GM06990 (cell line): ENCODE measurements at regions not wholly inside any gene's neighbourhood (a gene's known extent, or its start where the extent isn't known, plus 50 kb on each side); places are given as distances from the start of the nearest gene placed in this dataset.

Source experiments
- DNase-seq: peaks from one replicate; pipeline ENCODE4 v3.0.0-alpha.2; 2011; ENCODE audit not compliant: insufficient read length; ENCODE audit errors: extremely low read depth
- H3K27me3 ChIP-seq: replicated peaks from 2 replicates; pipeline ENCODE4 v1.6.0; 2011; ENCODE audit warnings: low read length; ENCODE audit not compliant: control insufficient read depth, insufficient read depth
- H3K36me3 ChIP-seq: 2 replicates; pipeline ENCODE4 v1.5.1; 2011; ENCODE audit warnings: low read length; ENCODE audit not compliant: control insufficient read depth, insufficient read depth
- H3K4me3 ChIP-seq: replicated peaks from 2 replicates; pipeline ENCODE4 v1.5.1; 2011; ENCODE audit warnings: low read depth, mild to moderate bottlenecking, control low read depth, low read length
- TF ChIP-seq, protein P1 (sequence below): IDR thresholded peaks from 2 replicates; pipeline ENCODE4 v1.5.1; 2011; ENCODE audit warnings: low read length, control low read depth, mild to moderate bottlenecking, inconsistent platforms; ENCODE audit not compliant: insufficient read depth, poor library complexity, severe bottlenecking

DNA sequence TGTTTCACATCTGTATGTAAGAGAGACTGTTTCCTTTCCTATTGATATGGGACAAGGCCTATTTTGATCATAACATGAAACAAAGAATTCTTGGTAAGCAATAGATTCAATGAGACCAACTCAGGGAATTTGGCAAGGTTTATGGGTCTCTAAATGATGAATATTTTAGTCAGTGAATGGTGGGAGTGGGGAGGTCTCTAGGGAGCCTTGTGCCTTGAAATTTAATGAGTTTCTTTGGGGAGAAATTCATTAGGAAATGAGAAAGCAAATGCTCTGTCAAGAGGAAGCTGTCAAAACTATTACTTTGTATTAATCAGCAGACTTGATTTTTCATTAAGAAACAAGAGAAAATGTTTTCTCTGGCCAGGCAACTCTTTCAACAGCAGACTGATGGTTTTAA, 921.7 kb upstream of the API5 start:
- Histone ChIP-seq H3K36me3 (no peaks in the 10 kb centered on the region), H3K27me3 (no peaks in the 10 kb centered on the region), H3K4me3 (no peak overlapping the region)
- TF ChIP-seq, protein P1, sequence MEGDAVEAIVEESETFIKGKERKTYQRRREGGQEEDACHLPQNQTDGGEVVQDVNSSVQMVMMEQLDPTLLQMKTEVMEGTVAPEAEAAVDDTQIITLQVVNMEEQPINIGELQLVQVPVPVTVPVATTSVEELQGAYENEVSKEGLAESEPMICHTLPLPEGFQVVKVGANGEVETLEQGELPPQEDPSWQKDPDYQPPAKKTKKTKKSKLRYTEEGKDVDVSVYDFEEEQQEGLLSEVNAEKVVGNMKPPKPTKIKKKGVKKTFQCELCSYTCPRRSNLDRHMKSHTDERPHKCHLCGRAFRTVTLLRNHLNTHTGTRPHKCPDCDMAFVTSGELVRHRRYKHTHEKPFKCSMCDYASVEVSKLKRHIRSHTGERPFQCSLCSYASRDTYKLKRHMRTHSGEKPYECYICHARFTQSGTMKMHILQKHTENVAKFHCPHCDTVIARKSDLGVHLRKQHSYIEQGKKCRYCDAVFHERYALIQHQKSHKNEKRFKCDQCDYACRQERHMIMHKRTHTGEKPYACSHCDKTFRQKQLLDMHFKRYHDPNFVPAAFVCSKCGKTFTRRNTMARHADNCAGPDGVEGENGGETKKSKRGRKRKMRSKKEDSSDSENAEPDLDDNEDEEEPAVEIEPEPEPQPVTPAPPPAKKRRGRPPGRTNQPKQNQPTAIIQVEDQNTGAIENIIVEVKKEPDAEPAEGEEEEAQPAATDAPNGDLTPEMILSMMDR: no peak
- no peak for DNase-seq

DNA sequence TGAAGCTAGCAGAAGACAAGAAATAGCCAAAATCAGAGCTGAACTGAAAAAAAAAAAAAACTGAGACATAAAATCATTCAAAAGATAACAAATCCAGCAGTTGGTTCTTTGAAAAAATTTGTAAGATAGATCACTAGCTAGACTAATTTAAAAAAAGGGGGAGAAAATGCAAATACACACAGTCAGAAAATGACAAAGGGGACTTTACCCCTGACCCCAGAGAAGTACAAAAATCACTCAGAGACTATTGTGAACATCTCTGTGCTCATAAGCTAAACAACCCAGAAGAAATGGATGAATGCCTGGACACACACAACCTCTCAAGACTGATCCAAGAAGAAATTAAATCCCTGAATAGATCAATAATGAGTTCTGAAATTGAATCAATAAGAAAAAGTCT, 914.3 kb upstream of the API5 start:
- Histone ChIP-seq H3K27me3 (no peaks in the 10 kb centered on the region), H3K36me3 (no peaks in the 10 kb centered on the region), H3K4me3 (no peak overlapping the region)
- TF ChIP-seq, protein P1: no peak
- no peak for DNase-seq

DNA sequence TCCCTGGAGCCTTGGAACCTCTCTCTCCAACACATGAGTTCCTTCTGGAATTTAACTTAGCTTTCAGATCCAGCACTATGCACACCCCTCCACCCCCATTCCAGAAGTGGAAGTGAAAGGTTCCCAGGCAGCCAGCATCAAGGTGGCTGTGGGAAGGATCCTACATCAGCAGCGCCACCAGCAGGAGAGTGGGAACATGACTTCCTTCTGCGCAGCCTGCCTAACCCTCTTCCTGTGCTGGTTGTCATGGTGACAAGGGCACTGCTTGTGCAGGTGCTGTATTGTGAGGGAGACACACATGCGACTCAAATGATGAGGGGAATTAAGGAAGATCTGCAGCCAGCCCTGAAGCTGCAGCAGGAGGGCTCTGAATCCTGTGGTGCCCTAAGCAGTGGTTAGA, 904.5 kb upstream of the API5 start:
- TF ChIP-seq, protein P1: no peak
- Histone ChIP-seq H3K4me3 (no peak overlapping the region), H3K36me3 (no peaks in the 10 kb centered on the region), H3K27me3 (no peaks in the 10 kb centered on the region)
- no peak for DNase-seq

DNA sequence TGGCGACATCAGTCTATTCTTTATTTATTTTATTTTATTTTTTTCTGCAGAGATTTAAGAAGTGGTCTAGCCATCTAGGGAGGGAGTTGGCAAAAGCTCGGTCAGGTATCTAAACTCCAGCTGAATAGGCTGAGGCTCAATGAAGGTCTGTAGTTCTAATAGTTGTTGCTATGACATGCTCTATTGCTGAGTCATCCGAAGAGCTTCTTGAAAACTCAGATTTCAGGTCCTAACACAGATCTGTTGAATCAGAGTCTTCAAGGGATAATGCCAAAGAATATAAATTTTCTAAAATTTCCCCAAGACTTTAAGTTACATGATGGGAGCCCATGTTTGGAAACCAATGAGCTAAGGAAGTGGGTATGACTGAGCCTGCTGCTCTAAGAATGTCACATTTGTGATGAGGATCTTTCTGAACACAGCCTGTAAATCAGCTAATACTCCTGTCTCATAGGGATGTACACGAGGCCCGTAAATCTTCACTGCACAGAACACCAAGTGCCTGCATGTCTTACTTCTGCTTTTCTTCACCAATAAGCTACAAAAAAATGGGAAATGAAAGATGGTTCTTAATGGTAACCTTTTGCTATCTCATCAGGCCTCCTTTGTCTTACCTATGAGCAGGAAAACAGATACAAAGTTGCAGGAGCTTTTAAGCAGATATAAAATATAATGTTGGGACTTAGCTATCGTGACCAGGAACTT, 901.4 kb upstream of the API5 start:
- H3K4me3 ChIP-seq: no peak overlapping the region
- H3K36me3 ChIP-seq: no peaks in the 10 kb centered on the region
- H3K27me3 ChIP-seq: no peaks in the 10 kb centered on the region
- DNase-seq: no peak
- TF ChIP-seq, protein P1: no peak

DNA sequence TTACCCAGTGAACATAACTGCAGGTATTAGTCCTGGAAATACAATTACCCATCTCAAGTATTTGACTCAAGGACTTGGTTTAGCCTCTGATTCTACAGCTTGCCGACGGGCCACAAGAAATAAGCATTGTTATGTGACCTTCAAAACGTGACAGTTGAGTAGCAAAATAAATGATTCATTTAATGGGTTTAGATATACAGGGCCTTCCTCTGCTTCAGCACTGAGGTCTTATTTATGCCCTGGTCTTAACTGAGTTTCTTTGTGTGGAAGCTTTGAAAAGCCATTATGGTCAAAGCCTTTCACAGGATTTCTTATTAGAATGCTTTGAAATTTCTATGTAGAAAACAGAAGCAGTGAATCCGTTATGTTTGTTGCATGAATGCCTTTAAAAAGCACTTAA, 899.2 kb upstream of the API5 start:
- TF ChIP-seq, protein P1: no peak
- H3K27me3 ChIP-seq: no peaks in the 10 kb centered on the region
- DNase-seq: no peak

DNA sequence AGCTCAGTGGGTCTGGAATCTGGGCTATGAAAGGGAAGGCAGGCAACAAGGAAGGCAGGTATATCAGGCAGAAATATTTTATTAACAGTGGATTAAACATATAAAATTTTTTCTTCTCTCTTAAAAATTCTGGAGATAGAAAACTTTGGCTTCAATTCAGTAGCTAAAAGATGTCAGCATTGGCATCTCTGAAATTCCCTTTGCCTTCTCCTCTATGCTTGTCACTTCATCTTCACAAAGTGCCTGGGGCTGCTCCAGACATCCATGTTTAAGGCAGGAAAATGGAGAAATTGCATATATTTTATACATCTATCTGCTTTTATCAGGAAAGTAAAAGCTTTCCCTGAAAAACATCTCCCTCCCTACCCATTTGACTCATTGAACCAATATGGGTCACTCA, 894.1 kb upstream of the API5 start:
- no peak for DNase-seq
- Histone ChIP-seq H3K27me3 (no peaks in the 10 kb centered on the region), H3K36me3 (no peaks in the 10 kb centered on the region), H3K4me3 (no peak overlapping the region)
- TF ChIP-seq, protein P1: no peak

More for the DNA sequence above, 899.2 kb upstream of the API5 start:
- no peaks in the 10 kb centered on the region for H3K36me3 ChIP-seq
- H3K4me3 ChIP-seq: no peak overlapping the region
